ENCODE measurements at regions not wholly inside any gene's neighbourhood (a gene's known extent, or its start where the extent isn't known, plus 50 kb on each side); places are given as distances from the start of the nearest gene placed in this dataset.

GRCh38 chr4:152197211-152197610 is 338.7 kb downstream of the FBXW7 start:
- no peak for TF ChIP-seq CTCF (conservative IDR thresholded peaks at IDR 0.05)
- TF ChIP-seq ZFX (IDR thresholded peaks at IDR 0.05) = no peak
